ENCODE measurements at regions not wholly inside any gene's neighbourhood (a gene's known extent, or its start where the extent isn't known, plus 50 kb on each side); places are given as distances from the start of the nearest gene placed in this dataset.
"Not testable (repeated sequence)": the region's sequence is repeated elsewhere in the genome, so short reads cannot be mapped to it uniquely, and the experiment has no call there.

- no peak for DNase-seq
- H3K9me3 ChIP-seq (replicated peaks; ENCODE audit: control insufficient read depth, low read depth, low read length): peaks cover 15% of the 10 kb centered on the region
- H3K36me3 ChIP-seq (ENCODE audit: control insufficient read depth, insufficient read depth, low read length): no peaks in the 10 kb centered on the region
- no peak overlapping the region for H3K4me3 ChIP-seq (ENCODE audit: low read length)
- H3K27me3 ChIP-seq (ENCODE audit: control insufficient read depth, insufficient read depth, low read length): no peaks in the 10 kb centered on the region
- H3K27ac ChIP-seq (ENCODE audit: low read length): no peak overlapping the region
- 100% methylated on average over 4 of the region's 6 CpGs for WGBS (ENCODE audit: insufficient coverage)
- no peaks in the 10 kb centered on the region for H3K4me1 ChIP-seq (ENCODE audit: control insufficient read depth, insufficient read depth, low read length)
Measured at GRCh38 chr4:44965435-44966095, 239.2 kb upstream of the GNPDA2 start.

- H3K9me3 ChIP-seq (replicated peaks; ENCODE audit: control insufficient read depth, low read depth, low read length): peaks cover 15% of the 10 kb centered on the region
- not testable (repeated sequence) for H3K4me1 ChIP-seq (ENCODE audit: control insufficient read depth, insufficient read depth, low read length); H3K4me3 ChIP-seq (ENCODE audit: low read length); DNase-seq; H3K36me3 ChIP-seq (ENCODE audit: control insufficient read depth, insufficient read depth, low read length); H3K27ac ChIP-seq (ENCODE audit: low read length); H3K27me3 ChIP-seq (ENCODE audit: control insufficient read depth, insufficient read depth, low read length)
- 67% methylated on average over 3 of the region's 5 CpGs for WGBS (ENCODE audit: insufficient coverage)
Measured at GRCh38 chr4:44964086-44964485, 237.7 kb upstream of the GNPDA2 start.

- Histone ChIP-seq H3K4me1 (ENCODE audit: control insufficient read depth, insufficient read depth, low read length) (no peaks in the 10 kb centered on the region), H3K27me3 (ENCODE audit: control insufficient read depth, insufficient read depth, low read length) (no peaks in the 10 kb centered on the region), H3K9me3 (replicated peaks; ENCODE audit: control insufficient read depth, low read depth, low read length) (peaks cover 15% of the 10 kb centered on the region), H3K27ac (ENCODE audit: low read length) (no peak overlapping the region), H3K36me3 (ENCODE audit: control insufficient read depth, insufficient read depth, low read length) (no peaks in the 10 kb centered on the region), H3K4me3 (ENCODE audit: low read length) (no peak overlapping the region)
- WGBS (ENCODE audit: insufficient coverage): 90% methylated on average over 1 of the region's 1 CpG
- DNase-seq: no peak
Measured at GRCh38 chr4:44961001-44961755, 234.8 kb upstream of the GNPDA2 start.

GRCh38 chr4:44931720-44932119, 205.4 kb upstream of the GNPDA2 start:
- Histone ChIP-seq H3K36me3 (ENCODE audit: control insufficient read depth, insufficient read depth, low read length) (no peaks in the 10 kb centered on the region), H3K4me3 (ENCODE audit: low read length) (no peak overlapping the region), H3K9me3 (replicated peaks; ENCODE audit: control insufficient read depth, low read depth, low read length) (no peaks in the 10 kb centered on the region), H3K27me3 (ENCODE audit: control insufficient read depth, insufficient read depth, low read length) (no peaks in the 10 kb centered on the region), H3K27ac (ENCODE audit: low read length) (no peak overlapping the region), H3K4me1 (ENCODE audit: control insufficient read depth, insufficient read depth, low read length) (peaks cover 4% of the 10 kb centered on the region)
- WGBS (ENCODE audit: insufficient coverage): 59% methylated on average over 2 of the region's 3 CpGs
- DNase-seq: no peak

- DNase-seq: peak; percentile 46
- no peaks in the 10 kb centered on the region for H3K36me3 ChIP-seq (ENCODE audit: control insufficient read depth, insufficient read depth, low read length)
- WGBS (ENCODE audit: insufficient coverage): no CpG with 5 or more reads among the region's 2 CpGs
- H3K27ac ChIP-seq (ENCODE audit: low read length): no peak overlapping the region
- H3K4me1 ChIP-seq (ENCODE audit: control insufficient read depth, insufficient read depth, low read length): peaks cover 4% of the 10 kb centered on the region
- H3K9me3 ChIP-seq (replicated peaks; ENCODE audit: control insufficient read depth, low read depth, low read length): no peaks in the 10 kb centered on the region
- no peak overlapping the region for H3K4me3 ChIP-seq (ENCODE audit: low read length)
- no peaks in the 10 kb centered on the region for H3K27me3 ChIP-seq (ENCODE audit: control insufficient read depth, insufficient read depth, low read length)
Measured at GRCh38 chr4:44928785-44929184, 202.4 kb upstream of the GNPDA2 start.

GRCh38 chr4:44927399-44928380, 201.3 kb upstream of the GNPDA2 start:
- Histone ChIP-seq H3K27me3 (ENCODE audit: control insufficient read depth, insufficient read depth, low read length) (no peaks in the 10 kb centered on the region), H3K4me1 (ENCODE audit: control insufficient read depth, insufficient read depth, low read length) (peaks cover 4% of the 10 kb centered on the region), H3K36me3 (ENCODE audit: control insufficient read depth, insufficient read depth, low read length) (no peaks in the 10 kb centered on the region), H3K27ac (ENCODE audit: low read length) (no peak overlapping the region), H3K4me3 (ENCODE audit: low read length) (no peak overlapping the region), H3K9me3 (replicated peaks; ENCODE audit: control insufficient read depth, low read depth, low read length) (no peaks in the 10 kb centered on the region)
- peak; percentile 51 for DNase-seq
- WGBS (ENCODE audit: insufficient coverage): 60% methylated on average over 1 of the region's 4 CpGs

GRCh38 chr4:44916411-44916810, 190.1 kb upstream of the GNPDA2 start:
- WGBS (ENCODE audit: insufficient coverage): no CpG with 5 or more reads among the region's 3 CpGs
- no peak overlapping the region for H3K27ac ChIP-seq (ENCODE audit: low read length)
- H3K4me1 ChIP-seq (ENCODE audit: control insufficient read depth, insufficient read depth, low read length): no peaks in the 10 kb centered on the region
- peak; percentile 64 for DNase-seq
- H3K36me3 ChIP-seq (ENCODE audit: control insufficient read depth, insufficient read depth, low read length): no peaks in the 10 kb centered on the region
- H3K4me3 ChIP-seq (ENCODE audit: low read length): peak overlapping the region; percentile 4
- H3K27me3 ChIP-seq (ENCODE audit: control insufficient read depth, insufficient read depth, low read length): no peaks in the 10 kb centered on the region
- H3K9me3 ChIP-seq (replicated peaks; ENCODE audit: control insufficient read depth, low read depth, low read length): no peaks in the 10 kb centered on the region

- Histone ChIP-seq H3K27ac (ENCODE audit: low read length) (no peak overlapping the region), H3K27me3 (ENCODE audit: control insufficient read depth, insufficient read depth, low read length) (no peaks in the 10 kb centered on the region), H3K36me3 (ENCODE audit: control insufficient read depth, insufficient read depth, low read length) (no peaks in the 10 kb centered on the region), H3K4me3 (ENCODE audit: low read length) (no peak overlapping the region), H3K9me3 (replicated peaks; ENCODE audit: control insufficient read depth, low read depth, low read length) (no peaks in the 10 kb centered on the region), H3K4me1 (ENCODE audit: control insufficient read depth, insufficient read depth, low read length) (no peaks in the 10 kb centered on the region)
- 66% methylated on average over 2 of the region's 2 CpGs for WGBS (ENCODE audit: insufficient coverage)
- DNase-seq: no peak
Measured at GRCh38 chr4:44914748-44915147, 188.4 kb upstream of the GNPDA2 start.

GRCh38 chr4:44914223-44914622, 187.9 kb upstream of the GNPDA2 start:
- no peaks in the 10 kb centered on the region for H3K4me1 ChIP-seq (ENCODE audit: control insufficient read depth, insufficient read depth, low read length)
- no CpG with 5 or more reads among the region's 1 CpG for WGBS (ENCODE audit: insufficient coverage)
- no peak overlapping the region for H3K4me3 ChIP-seq (ENCODE audit: low read length)
- H3K27me3 ChIP-seq (ENCODE audit: control insufficient read depth, insufficient read depth, low read length): no peaks in the 10 kb centered on the region
- DNase-seq: no peak
- no peak overlapping the region for H3K27ac ChIP-seq (ENCODE audit: low read length)
- H3K9me3 ChIP-seq (replicated peaks; ENCODE audit: control insufficient read depth, low read depth, low read length): no peaks in the 10 kb centered on the region
- no peaks in the 10 kb centered on the region for H3K36me3 ChIP-seq (ENCODE audit: control insufficient read depth, insufficient read depth, low read length)

GRCh38 chr4:44912980-44913379, 186.6 kb upstream of the GNPDA2 start:
- Histone ChIP-seq H3K9me3 (replicated peaks; ENCODE audit: control insufficient read depth, low read depth, low read length) (no peaks in the 10 kb centered on the region), H3K36me3 (ENCODE audit: control insufficient read depth, insufficient read depth, low read length) (no peaks in the 10 kb centered on the region), H3K4me1 (ENCODE audit: control insufficient read depth, insufficient read depth, low read length) (no peaks in the 10 kb centered on the region), H3K27me3 (ENCODE audit: control insufficient read depth, insufficient read depth, low read length) (no peaks in the 10 kb centered on the region), H3K27ac (ENCODE audit: low read length) (no peak overlapping the region), H3K4me3 (ENCODE audit: low read length) (no peak overlapping the region)
- 31% methylated on average over 3 of the region's 3 CpGs for WGBS (ENCODE audit: insufficient coverage)
- DNase-seq: peak; percentile 34

Data from muscle of leg (tissue), 3 donors.